H1 (cell line): ENCODE measurements at regions not wholly inside any gene's neighbourhood (a gene's known extent, or its start where the extent isn't known, plus 50 kb on each side); places are given as distances from the start of the nearest gene placed in this dataset.
A peak's percentile ranks its signal among the peaks of the same experiment; 100 is the strongest.

Experiments used
- CTCF ChIA-PET: fragments of 300-600 bp; sonication (Branson Sonifier 250); formaldehyde crosslinking; loops from one replicate; lab custom pipeline; 2021; ENCODE audit not compliant: partially characterized antibody; lab: Charles Lee
- POLR2A ChIA-PET: fragments of 300-600 bp; sonication (Branson Sonifier 250); formaldehyde crosslinking; loops from one replicate; lab custom pipeline; 2021; ENCODE audit warnings: inconsistent platforms; ENCODE audit not compliant: partially characterized antibody; lab: Charles Lee
- DNase-seq, 2 experiments: peaks; one replicate each; pipeline versions ENCODE4 v3.0.0 to v3.0.0-alpha.2; 2010 to 2022; ENCODE audit warnings: low spot score in 2 of 2, low read depth in 1 of 2, mixed read lengths in 1 of 2
- FAIRE-seq: peaks from 2 replicates; lab custom pipeline; 2011; peaks lifted over from hg19 to GRCh38; lab: Jason Lieb, UNC
- H2AFZ ChIP-seq: 2 replicates; pipeline ENCODE4 v1.8.1; 2012; ENCODE audit warnings: low read length, inconsistent platforms
- H2AK5ac ChIP-seq: 2 replicates; pipeline ENCODE4 v1.6.1; 2013; ENCODE audit warnings: low read depth, low read length
- H2BK120ac ChIP-seq: replicated peaks from 2 replicates; pipeline ENCODE3; 2013; ENCODE audit warnings: low read depth, low read length, inconsistent platforms
- H2BK12ac ChIP-seq: 2 replicates; pipeline ENCODE4 v1.6.1; 2013; ENCODE audit warnings: low read depth, low read length
- H2BK15ac ChIP-seq: 2 replicates; pipeline ENCODE4 v1.6.1; 2013; ENCODE audit warnings: low read length
- H2BK20ac ChIP-seq: 2 replicates; pipeline ENCODE4 v1.6.1; 2013; ENCODE audit warnings: low read length
- H2BK5ac ChIP-seq: 2 replicates; pipeline ENCODE4 v1.6.1; 2013; ENCODE audit warnings: low read depth, low read length
- H3K14ac ChIP-seq: 2 replicates; pipeline ENCODE4 v1.6.1; 2013; ENCODE audit warnings: inconsistent platforms; ENCODE audit not compliant: insufficient read length
- H3K18ac ChIP-seq: 2 replicates; pipeline ENCODE4 v1.6.1; 2013; ENCODE audit warnings: low read length; ENCODE audit errors: extremely low read depth
- H3K23ac ChIP-seq: 2 replicates; pipeline ENCODE4 v1.6.1; 2013; ENCODE audit warnings: inconsistent platforms; ENCODE audit not compliant: insufficient read length
- H3K23me2 ChIP-seq: 2 replicates; pipeline ENCODE4 v1.6.1; 2013; ENCODE audit warnings: low read depth, low read length
- H3K27ac ChIP-seq: 2 replicates; pipeline ENCODE4 v1.6.1; 2011; ENCODE audit warnings: low read depth, low read length, inconsistent platforms
- H3K27me3 ChIP-seq, 4 experiments: replicated peaks in 1 of 4; 1 replicate in 1 of 4; 2 replicates in 3 of 4; pipeline versions ENCODE4 v1.6.1 to v1.8.1; 2011 to 2013; ENCODE audit warnings: low read length in 3 of 4, mild to moderate bottlenecking in 3 of 4, inconsistent platforms in 2 of 4, mixed read lengths in 2 of 4, moderate library complexity in 1 of 4; ENCODE audit not compliant: control insufficient read depth in 3 of 4, insufficient read depth in 3 of 4; ENCODE audit errors: extremely low read depth in 1 of 4
- H3K36me3 ChIP-seq, 4 experiments: 2 replicates each; pipeline versions ENCODE4 v1.6.1 to v1.8.1; 2011 to 2013; ENCODE audit warnings: mild to moderate bottlenecking in 4 of 4, low read length in 3 of 4, moderate library complexity in 2 of 4, control low read depth in 1 of 4, inconsistent platforms in 1 of 4; ENCODE audit not compliant: insufficient read depth in 4 of 4, control insufficient read depth in 2 of 4
- H3K4ac ChIP-seq: replicated peaks from 2 replicates; pipeline ENCODE3; 2013; ENCODE audit warnings: low read length, low read depth, mixed read lengths, inconsistent platforms; ENCODE audit not compliant: insufficient read length
- H3K4me1 ChIP-seq, 4 experiments: replicated peaks in 1 of 4; 1 replicate in 1 of 4; 2 replicates in 3 of 4; pipeline versions ENCODE4 v1.6.1 to v1.8.1; 2011 to 2013; ENCODE audit warnings: low read length in 3 of 4, inconsistent platforms in 2 of 4, mixed read lengths in 1 of 4; ENCODE audit not compliant: insufficient read depth in 4 of 4, control insufficient read depth in 3 of 4
- H3K4me2 ChIP-seq, 2 experiments: 2 replicates each; pipeline versions ENCODE4 v1.6.1 to v1.8.1; 2011 to 2013; ENCODE audit warnings: low read depth in 2 of 2, low read length in 2 of 2, control low read depth in 1 of 2, inconsistent platforms in 1 of 2, mild to moderate bottlenecking in 1 of 2; ENCODE audit not compliant: insufficient read depth in 1 of 2
- H3K4me3 ChIP-seq, 4 experiments: fragments of 200-600, 300-600 bp in 1 of 4; sonication (generic), shearing (Covaris generic), sonication (Bioruptor Twin) in 1 of 4; 2 replicates each; pipeline versions ENCODE4 v1.5.1 to v1.8.1; 2011 to 2016; ENCODE audit warnings: low read length in 4 of 4, low read depth in 3 of 4, control low read depth in 2 of 4, inconsistent platforms in 2 of 4, mild to moderate bottlenecking in 2 of 4, mixed read lengths in 1 of 4, moderate library complexity in 1 of 4; ENCODE audit not compliant: insufficient read depth in 2 of 4; ENCODE audit errors: extremely low read depth in 1 of 4
- H3K56ac ChIP-seq: replicated peaks from 2 replicates; pipeline ENCODE3; 2013; ENCODE audit warnings: low read depth, mild to moderate bottlenecking, mixed read lengths, low read length, inconsistent platforms; ENCODE audit not compliant: insufficient read length
- H3K79me1 ChIP-seq: 2 replicates; pipeline ENCODE4 v1.6.1; 2013; ENCODE audit warnings: low read depth, low read length, control low read depth
- H3K79me2 ChIP-seq, 2 experiments: 2 replicates each; pipeline versions ENCODE4 v1.6.1 to v1.8.1; 2012 to 2013; ENCODE audit warnings: low read length in 2 of 2, mild to moderate bottlenecking in 2 of 2, inconsistent platforms in 1 of 2; ENCODE audit not compliant: insufficient read depth in 2 of 2, control insufficient read depth in 1 of 2
- H3K9ac ChIP-seq, 4 experiments: replicated peaks in 1 of 4; 1 replicate in 1 of 4; 2 replicates in 3 of 4; pipeline versions ENCODE4 v1.6.1 to v1.8.1; 2011 to 2013; ENCODE audit warnings: low read depth in 3 of 4, low read length in 3 of 4, control low read depth in 2 of 4, mild to moderate bottlenecking in 2 of 4, moderate library complexity in 2 of 4, inconsistent platforms in 1 of 4; ENCODE audit errors: extremely low read depth in 1 of 4
- H3K9me3 ChIP-seq, 2 experiments: 2 replicates each; pipeline versions ENCODE4 v1.6.1 to v1.8.1; 2012 to 2013; ENCODE audit warnings: mild to moderate bottlenecking in 2 of 2, moderate library complexity in 2 of 2, control low read depth in 1 of 2, inconsistent platforms in 1 of 2, low read depth in 1 of 2, low read length in 1 of 2, mixed read lengths in 1 of 2; ENCODE audit not compliant: insufficient read depth in 2 of 2
- H4K20me1 ChIP-seq, 2 experiments: replicated peaks in 1 of 2; 2 replicates each; pipeline versions ENCODE3 to v1.8.1; 2011 to 2013; ENCODE audit warnings: inconsistent platforms in 2 of 2, low read length in 2 of 2, mild to moderate bottlenecking in 1 of 2; ENCODE audit not compliant: insufficient read depth in 2 of 2, control insufficient read depth in 1 of 2
- H4K5ac ChIP-seq: 2 replicates; pipeline ENCODE4 v1.6.1; 2013; ENCODE audit warnings: low read length, low read depth, mixed read lengths, inconsistent platforms; ENCODE audit not compliant: insufficient read length
- H4K8ac ChIP-seq: 2 replicates; pipeline ENCODE4 v1.8.0; 2013; ENCODE audit warnings: mild to moderate bottlenecking, moderate library complexity, low read length, inconsistent platforms; ENCODE audit not compliant: insufficient read depth; ENCODE audit errors: extremely low read depth
- H4K91ac ChIP-seq: replicated peaks from 2 replicates; pipeline ENCODE3; 2013; ENCODE audit warnings: low read length, mixed read lengths, inconsistent platforms; ENCODE audit not compliant: insufficient read length
- BACH1 ChIP-seq: IDR thresholded peaks from 2 replicates; pipeline ENCODE4 v1.6.1; 2012; ENCODE audit warnings: low read length, improper control_type of control experiment
- CTBP2 ChIP-seq: IDR thresholded peaks from 2 replicates; pipeline ENCODE4 v1.7.0; 2011; ENCODE audit warnings: borderline replicate concordance, mild to moderate bottlenecking, moderate library complexity, mixed read lengths, low read length; ENCODE audit not compliant: insufficient read depth, insufficient read length
- RFX5 ChIP-seq: IDR thresholded peaks from 2 replicates; pipeline ENCODE4 v1.6.1; 2011; ENCODE audit warnings: low read depth, low read length, improper control_type of control experiment, borderline replicate concordance
- RXRA ChIP-seq: IDR thresholded peaks from 2 replicates; pipeline ENCODE4 v1.6.1; 2011; ENCODE audit warnings: low read depth, mild to moderate bottlenecking, low read length, moderate library complexity; ENCODE audit not compliant: insufficient read depth
- SP2 ChIP-seq: IDR thresholded peaks from 2 replicates; pipeline ENCODE4 v1.6.1; 2012; ENCODE audit warnings: mild to moderate bottlenecking, low read length, inconsistent platforms
- WGBS, 2 experiments: shearing (Covaris generic) in 1 of 2; methylation state at CpG; one replicate each; pipeline versions ENCODE4 v1.1.6 to v1.1.7; 2013 to 2015; ENCODE audit warnings: low lambda C conversion rate in 2 of 2, mixed read lengths in 2 of 2, inconsistent platforms in 1 of 2, low coverage in 1 of 2, missing lambda C conversion rate in 1 of 2; ENCODE audit not compliant: insufficient replicate concordance in 2 of 2, insufficient coverage in 1 of 2, insufficient read length in 1 of 2; ENCODE audit errors: extremely low coverage in 1 of 2, missing lambda C conversion rate in 1 of 2; 5-methylcytosine and 5-hydroxymethylcytosine counted together

DNA sequence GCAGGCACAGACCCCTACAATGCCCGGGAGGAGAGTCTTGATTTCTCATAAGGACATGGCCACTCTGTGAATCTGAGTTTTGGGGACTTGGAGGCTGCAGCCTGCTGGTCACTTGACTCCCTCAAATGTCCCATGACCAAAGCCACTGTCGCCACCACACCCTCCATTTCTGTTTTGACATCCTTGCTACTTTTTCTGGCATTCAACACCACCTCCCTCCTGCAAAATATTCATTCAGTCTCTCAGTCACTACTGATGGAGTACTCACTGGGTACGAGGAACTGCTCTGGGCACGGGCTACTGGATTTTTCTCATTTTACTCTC is 208.6 kb upstream of the HAAO start:
- POLR2A ChIA-PET: no interaction called here
- Histone ChIP-seq H3K27ac (no peak overlapping the region), H3K27me3 (no peaks in the 10 kb centered on the region), H3K4me3 (no peak overlapping the region), H2BK15ac (no peak overlapping the region), H2AFZ (no peak overlapping the region), H2AK5ac (no peak overlapping the region), H4K20me1 (no peaks in the 10 kb centered on the region), H2BK120ac (no peak overlapping the region), H3K23me2 (no peaks in the 10 kb centered on the region), H3K4me2 (no peak overlapping the region), H3K23ac (no peak overlapping the region), H4K5ac (no peak overlapping the region), H3K4ac (no peak overlapping the region), H3K79me1 (no peaks in the 10 kb centered on the region), H3K4me1 (peaks cover 0 to 3% (median 0%) of the 10 kb centered on the region in 4 experiments; a peak in 1 of 7 replicates), H3K9me3 (0 out of 4 replicates have a peak, but pooled peaks cover 0 to under 1% of the 10 kb centered on the region in 2 experiments), H3K56ac (no peak overlapping the region), H3K18ac (no peak overlapping the region), H2BK20ac (no peak overlapping the region), H2BK12ac (no peak overlapping the region), H4K91ac (no peak overlapping the region), H3K9ac (no peak overlapping the region), H2BK5ac (no peak overlapping the region), H3K79me2 (no peaks in the 10 kb centered on the region), H3K36me3 (no peaks in the 10 kb centered on the region), H4K8ac (peak overlapping the region; percentile 36; the same call in 1 of the 2 replicates), H3K14ac (no peak overlapping the region)
- DNase-seq: no peak
- FAIRE-seq: no peak
- no peak for TF ChIP-seq RXRA
- no peak for TF ChIP-seq RFX5
- no peak for TF ChIP-seq CTBP2
- no peak for TF ChIP-seq BACH1
- TF ChIP-seq SP2: no peak
- WGBS, 2 experiments: 94% methylated on average over 4 of the region's 4 CpGs; no CpG with 5 or more reads in 1 of the 2 experiments
- CTCF ChIA-PET: interaction anchor here (2.0 kb wide), 1 partner anchor 54 kb away, joined by 11 read pairs; no protein-coding TSS in a partner anchor
